Muscle of leg (tissue), 3 donors: ENCODE measurements at regions not wholly inside any gene's neighbourhood (a gene's known extent, or its start where the extent isn't known, plus 50 kb on each side); places are given as distances from the start of the nearest gene placed in this dataset.

Source experiments
- DNase-seq: peaks from one replicate; pipeline ENCODE4 v3.0.0; 2013
- H3K27ac ChIP-seq: one replicate; pipeline ENCODE4 v1.5.1; 2013; ENCODE audit warnings: mild to moderate bottlenecking, low read length, control low read depth
- H3K27me3 ChIP-seq: one replicate; pipeline ENCODE4 v1.6.1; 2013; ENCODE audit warnings: low read length; ENCODE audit not compliant: control insufficient read depth, insufficient read depth
- H3K36me3 ChIP-seq: one replicate; pipeline ENCODE4 v1.6.1; 2013; ENCODE audit warnings: low read length; ENCODE audit not compliant: control insufficient read depth, insufficient read depth
- H3K4me1 ChIP-seq: one replicate; pipeline ENCODE4 v1.6.1; 2013; ENCODE audit warnings: low read length; ENCODE audit not compliant: control insufficient read depth, insufficient read depth
- H3K4me3 ChIP-seq: one replicate; pipeline ENCODE4 v1.5.1; 2013; ENCODE audit warnings: low read length, control low read depth
- H3K9me3 ChIP-seq: replicated peaks from 2 replicates; pipeline ENCODE4 v1.6.1; 2013; ENCODE audit warnings: low read depth, low read length; ENCODE audit not compliant: control insufficient read depth
- WGBS: methylation state at CpG from one replicate; pipeline ENCODE4 v1.1.5; 2013; ENCODE audit warnings: missing lambda C conversion rate; ENCODE audit not compliant: insufficient coverage; 5-methylcytosine and 5-hydroxymethylcytosine counted together

DNA sequence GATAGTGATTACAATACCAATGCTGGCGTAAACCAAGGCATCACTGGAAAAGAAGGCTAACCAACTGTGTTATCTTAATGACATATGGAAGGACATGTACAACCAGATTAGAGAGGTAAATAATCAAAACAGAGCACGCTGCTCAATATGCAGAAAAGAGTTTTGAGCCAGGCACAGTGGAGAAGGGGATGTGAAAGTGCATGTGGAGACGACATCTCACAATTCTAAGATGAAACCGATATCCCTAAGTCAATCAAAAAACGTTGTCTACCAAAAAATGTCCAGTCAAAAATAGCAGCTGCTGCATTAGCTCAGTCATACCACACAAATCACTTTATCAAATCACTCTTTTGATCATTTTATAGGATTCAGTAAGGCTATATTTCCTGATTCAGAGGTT lies 116.3 kb upstream of the OLIG2 start:
- no peaks in the 10 kb centered on the region for H3K4me1 ChIP-seq
- peaks cover 7% of the 10 kb centered on the region for H3K27me3 ChIP-seq
- no peak overlapping the region for H3K4me3 ChIP-seq
- no peaks in the 10 kb centered on the region for H3K9me3 ChIP-seq
- 40% methylated on average over 1 of the region's 5 CpGs for WGBS
- H3K27ac ChIP-seq = no peak overlapping the region
- H3K36me3 ChIP-seq = no peaks in the 10 kb centered on the region
- DNase-seq = no peak

GRCh38 chr21:32914424-32915039 lies 111.2 kb upstream of the OLIG2 start:
- Histone ChIP-seq H3K36me3 (no peaks in the 10 kb centered on the region), H3K4me3 (no peak overlapping the region), H3K9me3 (peaks cover 6% of the 10 kb centered on the region), H3K4me1 (peaks cover 5% of the 10 kb centered on the region), H3K27me3 (peaks cover 4% of the 10 kb centered on the region), H3K27ac (no peak overlapping the region)
- DNase-seq = no peak
- WGBS = no CpG with 5 or more reads among the region's 3 CpGs

DNA sequence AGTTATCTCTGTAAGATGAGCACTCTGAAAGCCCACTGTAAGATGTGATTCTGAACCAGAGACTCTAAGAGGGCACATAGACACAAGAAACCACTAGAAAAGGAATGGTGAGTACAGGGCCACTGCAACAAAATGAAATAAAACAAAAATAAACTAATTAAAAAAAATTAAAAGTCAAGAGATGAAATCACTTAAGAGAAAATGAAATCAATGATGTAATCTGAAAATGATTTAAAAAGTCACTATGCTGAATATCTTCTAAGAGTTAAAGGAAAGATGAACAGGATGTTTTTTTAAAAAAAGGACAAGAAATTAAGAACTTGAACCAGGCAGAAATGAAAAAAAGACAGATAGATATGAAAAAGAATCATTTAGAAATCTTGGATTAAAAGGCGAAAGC lies 110.6 kb upstream of the OLIG2 start:
- peaks cover 5% of the 10 kb centered on the region for H3K4me1 ChIP-seq
- no CpG with 5 or more reads among the region's 1 CpG for whole genome bisulfite sequencing
- no peaks in the 10 kb centered on the region for H3K36me3 ChIP-seq
- H3K27me3 ChIP-seq = peaks cover 5% of the 10 kb centered on the region
- no peak for DNase-seq
- H3K9me3 ChIP-seq = peaks cover 6% of the 10 kb centered on the region
- H3K27ac ChIP-seq = no peak overlapping the region
- H3K4me3 ChIP-seq = no peak overlapping the region

DNA sequence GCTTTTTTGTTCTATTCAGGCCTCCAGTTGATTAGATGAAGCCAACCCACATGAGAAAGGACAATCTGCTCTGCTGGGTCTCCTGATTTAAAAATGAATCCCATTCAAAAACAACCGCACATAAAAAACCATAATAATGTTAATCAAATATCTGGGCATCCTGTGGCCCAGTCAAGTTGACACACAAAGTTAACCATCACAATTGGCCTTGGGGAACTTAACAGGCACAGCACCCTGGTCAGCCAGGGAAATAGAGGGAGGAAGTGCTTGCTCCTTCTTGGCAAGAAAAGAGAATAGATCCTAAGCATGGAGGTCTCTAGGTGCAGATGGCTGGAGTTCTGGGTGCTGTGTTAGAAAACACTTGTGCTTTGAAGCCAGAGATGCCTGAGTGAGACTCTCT lies 109.6 kb upstream of the OLIG2 start:
- H3K4me3 ChIP-seq = no peak overlapping the region
- DNase-seq = no peak
- H3K27ac ChIP-seq = no peak overlapping the region
- peaks cover 5% of the 10 kb centered on the region for H3K4me1 ChIP-seq
- peaks cover 5% of the 10 kb centered on the region for H3K27me3 ChIP-seq
- WGBS = no CpG with 5 or more reads among the region's 1 CpG
- peaks cover 6% of the 10 kb centered on the region for H3K9me3 ChIP-seq
- no peaks in the 10 kb centered on the region for H3K36me3 ChIP-seq

GRCh38 chr21:32916522-32917099 lies 109.1 kb upstream of the OLIG2 start:
- Histone ChIP-seq H3K4me3 (no peak overlapping the region), H3K36me3 (no peaks in the 10 kb centered on the region), H3K27ac (no peak overlapping the region), H3K4me1 (peaks cover 5% of the 10 kb centered on the region), H3K27me3 (peaks cover 3% of the 10 kb centered on the region), H3K9me3 (peaks cover 6% of the 10 kb centered on the region)
- DNase-seq = no peak
- no CpG with 5 or more reads among the region's 2 CpGs for WGBS

DNA sequence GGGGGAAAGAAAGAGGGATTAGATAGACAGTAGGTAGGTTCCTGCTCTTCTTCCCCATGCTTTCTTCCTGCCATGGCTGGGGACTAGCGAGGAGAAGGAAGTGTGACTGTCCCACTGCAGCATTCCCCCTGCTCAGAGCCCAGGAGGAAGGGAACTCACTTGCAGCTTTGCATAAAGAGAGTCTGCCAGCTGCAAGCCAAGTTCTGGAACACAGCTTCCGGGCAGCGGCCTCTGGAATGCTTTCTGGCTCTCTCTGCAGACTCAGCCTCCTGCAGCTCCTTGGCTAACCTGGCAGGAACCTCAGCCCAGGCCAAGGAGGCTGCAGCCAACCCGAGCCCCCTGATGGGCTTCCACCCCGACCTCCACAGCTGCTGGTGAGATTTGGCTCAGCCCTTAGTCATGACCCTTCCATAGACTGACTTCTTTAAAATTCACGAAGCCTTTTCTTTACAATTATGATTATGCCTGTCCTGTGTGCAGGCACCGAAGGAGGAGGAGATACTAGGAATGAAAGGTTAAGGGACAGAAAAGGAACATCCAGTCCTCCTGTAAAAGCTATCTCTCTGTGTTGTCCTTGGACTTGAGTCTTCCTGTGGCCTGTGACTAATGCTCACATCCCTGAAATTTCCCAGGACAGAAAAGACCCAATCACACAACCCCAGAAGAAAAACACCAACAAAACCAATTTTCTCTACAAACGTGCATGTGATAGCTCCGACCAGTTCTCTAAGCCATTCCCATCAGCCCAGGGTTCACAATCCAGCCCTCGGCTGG lies 108.2 kb upstream of the OLIG2 start:
- peaks cover 6% of the 10 kb centered on the region for H3K9me3 ChIP-seq
- WGBS = 46% methylated on average over 4 of the region's 10 CpGs
- H3K27me3 ChIP-seq = peaks cover 4% of the 10 kb centered on the region
- no peak overlapping the region for H3K27ac ChIP-seq
- no peak overlapping the region for H3K4me3 ChIP-seq
- no peaks in the 10 kb centered on the region for H3K36me3 ChIP-seq
- H3K4me1 ChIP-seq = peaks cover 5% of the 10 kb centered on the region
- DNase-seq = peak; percentile 46

DNA sequence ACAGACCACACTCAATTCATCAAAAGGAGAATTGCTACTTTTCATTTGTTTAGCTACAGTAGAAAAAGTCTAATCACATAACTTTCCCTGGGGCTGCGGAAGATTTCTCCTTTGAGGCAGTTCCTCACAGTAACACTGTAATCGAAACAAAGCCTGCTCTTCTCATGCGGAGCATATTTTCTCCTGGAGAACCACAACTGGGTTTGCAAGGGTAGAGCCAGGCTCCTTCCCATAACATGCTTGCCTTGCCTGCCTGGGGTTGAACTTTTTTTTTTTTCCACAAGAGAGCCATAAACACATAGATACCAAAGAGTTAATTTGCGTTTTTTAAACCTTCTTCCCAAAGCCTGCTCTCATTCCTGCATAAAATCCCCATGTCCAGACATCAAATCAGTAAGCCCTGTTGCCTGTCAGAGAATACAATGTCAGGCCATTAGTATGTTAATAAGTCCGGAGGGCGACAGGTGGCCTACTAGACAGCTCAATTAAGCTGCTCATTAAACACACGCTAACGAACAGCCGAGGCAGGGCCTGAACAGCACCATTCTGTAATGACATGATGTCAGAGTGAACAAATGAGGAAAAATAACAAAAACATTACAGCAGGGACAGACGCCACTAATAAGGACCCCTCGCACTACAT lies 107.1 kb upstream of the OLIG2 start:
- Histone ChIP-seq H3K36me3 (no peaks in the 10 kb centered on the region), H3K4me3 (no peak overlapping the region), H3K4me1 (peaks cover 5% of the 10 kb centered on the region), H3K27me3 (peaks cover 4% of the 10 kb centered on the region), H3K9me3 (peaks cover 6% of the 10 kb centered on the region), H3K27ac (no peak overlapping the region)
- no peak for DNase-seq
- WGBS = 55% methylated on average over 3 of the region's 11 CpGs

DNA sequence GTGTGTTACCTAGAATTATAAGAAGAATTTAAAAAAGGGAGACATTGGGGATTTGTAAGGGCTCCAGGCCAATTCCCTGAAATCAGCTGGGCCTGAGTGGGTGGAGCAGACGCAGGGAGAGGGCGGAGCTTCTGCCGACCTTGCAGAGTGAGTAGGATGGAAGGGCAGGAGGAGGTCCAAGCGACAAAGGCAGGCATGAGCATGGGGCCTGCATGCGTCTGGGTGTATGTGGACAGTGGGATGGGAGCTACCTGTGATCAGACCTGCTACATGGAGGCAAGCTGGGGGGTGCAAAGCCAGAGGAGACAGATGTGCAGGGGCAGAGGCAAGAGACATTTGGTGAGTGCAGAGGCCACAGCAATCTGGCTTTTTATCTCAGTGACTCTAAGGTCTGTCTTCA lies 105.3 kb upstream of the OLIG2 start:
- H3K9me3 ChIP-seq = peaks cover 8% of the 10 kb centered on the region
- no peak overlapping the region for H3K27ac ChIP-seq
- H3K36me3 ChIP-seq = no peaks in the 10 kb centered on the region
- H3K4me1 ChIP-seq = peaks cover 5% of the 10 kb centered on the region
- H3K27me3 ChIP-seq = peaks cover 4% of the 10 kb centered on the region
- no peak overlapping the region for H3K4me3 ChIP-seq
- WGBS = 83% methylated on average over 5 of the region's 5 CpGs
- DNase-seq = no peak

- Histone ChIP-seq H3K27me3 (peaks cover 4% of the 10 kb centered on the region), H3K27ac (no peak overlapping the region), H3K9me3 (peaks cover 3% of the 10 kb centered on the region), H3K36me3 (no peaks in the 10 kb centered on the region), H3K4me3 (no peak overlapping the region), H3K4me1 (peaks cover 5% of the 10 kb centered on the region)
- WGBS = no CpG with 5 or more reads among the region's 7 CpGs
- DNase-seq = no peak
These were observed 104.0 kb upstream of the OLIG2 start for GRCh38 chr21:32921632-32922230.

DNA sequence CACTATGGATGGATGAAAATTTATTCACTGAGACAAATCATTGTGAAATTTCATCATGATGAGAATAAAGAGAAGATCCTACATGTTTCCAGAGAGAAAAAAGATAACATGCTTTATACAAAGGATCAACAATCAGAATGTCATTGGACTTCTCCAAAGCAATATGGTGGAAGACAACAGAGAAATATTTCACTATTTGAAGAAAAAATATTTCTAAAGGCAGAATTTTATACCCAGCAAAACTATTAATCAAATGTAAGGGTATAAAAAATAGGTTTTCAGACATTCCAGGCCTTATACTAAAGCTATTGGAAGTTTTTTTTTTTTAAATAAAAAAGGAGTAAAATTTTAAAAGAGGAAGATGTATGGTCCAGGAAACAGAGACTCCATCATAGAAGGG lies 100.6 kb upstream of the OLIG2 start:
- no peak for DNase-seq
- no peaks in the 10 kb centered on the region for H3K4me1 ChIP-seq
- no peak overlapping the region for H3K4me3 ChIP-seq
- peaks cover 2% of the 10 kb centered on the region for H3K9me3 ChIP-seq
- H3K36me3 ChIP-seq = no peaks in the 10 kb centered on the region
- peaks cover 2% of the 10 kb centered on the region for H3K27me3 ChIP-seq
- no peak overlapping the region for H3K27ac ChIP-seq
